Esophagus squamous epithelium (tissue), 4 donors: ENCODE measurements at regions not wholly inside any gene's neighbourhood (a gene's known extent, or its start where the extent isn't known, plus 50 kb on each side); places are given as distances from the start of the nearest gene placed in this dataset.

Source experiments
- CTCF ChIP-seq, 6 experiments: fragments of 450-650 bp in 4 of 6; fragments of 200-600 bp in 2 of 6; sonication (generic) in 2 of 6; IDR thresholded peaks; one replicate each; pipeline ENCODE4 v1.5.1; 2016 to 2019; ENCODE audit warnings: antibody characterized with exemption in 6 of 6, mild to moderate bottlenecking in 4 of 6, moderate library complexity in 4 of 6
- POLR2A ChIP-seq, 4 donors: fragments of 450-650 bp; IDR thresholded peaks; one replicate each; pipeline ENCODE4 v1.6.1; 2017; ENCODE audit warnings: antibody characterized with exemption in 4 of 4, mild to moderate bottlenecking in 4 of 4, moderate library complexity in 3 of 4

- TF ChIP-seq POLR2A (IDR thresholded peaks at IDR 0.05) (no peak), CTCF (IDR thresholded peaks at IDR 0.05) (no peak)
These were observed 398.2 kb downstream of the SLCO4C1 start for GRCh38 chr5:101897914-101898313.
